Thyroid gland (tissue), 4 donors: ENCODE measurements at regions not wholly inside any gene's neighbourhood (a gene's known extent, or its start where the extent isn't known, plus 50 kb on each side); places are given as distances from the start of the nearest gene placed in this dataset.

Experiments
- DNase-seq, 2 donors: peaks; one replicate each; pipeline ENCODE4 v3.0.0-alpha.2; 2019
- H3K27ac ChIP-seq, 3 donors: fragments of 200-600 bp; sonication (generic); 1 replicate in 2 of 3; 2 replicates in 1 of 3; pipeline ENCODE4 v1.5.1; 2016 to 2019; ENCODE audit warnings: mild to moderate bottlenecking in 1 of 3, moderate library complexity in 1 of 3
- H3K27me3 ChIP-seq: fragments of 200-600 bp; sonication (generic); one replicate; pipeline ENCODE4 v1.5.1; 2019
- H3K36me3 ChIP-seq, 2 donors: fragments of 200-600 bp; sonication (generic); one replicate each; pipeline ENCODE4 v1.5.1; 2016 to 2019
- H3K4me1 ChIP-seq, 2 donors: fragments of 200-600 bp; sonication (generic); one replicate each; pipeline ENCODE4 v1.5.1; 2017 to 2019
- H3K4me3 ChIP-seq, 3 donors: fragments of 200-600 bp; sonication (generic); replicated peaks in 1 of 3; 1 replicate in 2 of 3; 2 replicates in 1 of 3; pipeline ENCODE4 v1.5.1; 2016; ENCODE audit warnings: mild to moderate bottlenecking in 1 of 3
- H3K9me3 ChIP-seq: fragments of 200-600 bp; sonication (generic); one replicate; pipeline ENCODE4 v1.5.1; 2017
- POLR2A ChIP-seq, 2 donors: fragments of 450-650 bp; IDR thresholded peaks; one replicate each; pipeline ENCODE4 v1.6.1; 2017; ENCODE audit warnings: antibody characterized with exemption in 2 of 2, mild to moderate bottlenecking in 2 of 2, moderate library complexity in 1 of 2
- WGBS, 2 donors: methylation state at CpG; one replicate each; pipeline ENCODE4 v1.1.5; 2017; 5-methylcytosine and 5-hydroxymethylcytosine counted together
- intact Hi-C: fragments of 100-400 bp; cut with DNase I; formaldehyde crosslinking; loops from one replicate; pipeline ENCODE4 v1.15.1; 2023
- TF ChIP-seq, protein P1 (sequence below), 6 experiments: fragments of 200-600 bp in 3 of 6; fragments of 450-650 bp in 3 of 6; sonication (generic) in 3 of 6; IDR thresholded peaks; one replicate each; pipeline ENCODE4 v1.5.1; 2016 to 2019; ENCODE audit warnings: antibody characterized with exemption in 6 of 6, mild to moderate bottlenecking in 2 of 6, inconsistent platforms in 1 of 6, moderate library complexity in 1 of 6

DNA sequence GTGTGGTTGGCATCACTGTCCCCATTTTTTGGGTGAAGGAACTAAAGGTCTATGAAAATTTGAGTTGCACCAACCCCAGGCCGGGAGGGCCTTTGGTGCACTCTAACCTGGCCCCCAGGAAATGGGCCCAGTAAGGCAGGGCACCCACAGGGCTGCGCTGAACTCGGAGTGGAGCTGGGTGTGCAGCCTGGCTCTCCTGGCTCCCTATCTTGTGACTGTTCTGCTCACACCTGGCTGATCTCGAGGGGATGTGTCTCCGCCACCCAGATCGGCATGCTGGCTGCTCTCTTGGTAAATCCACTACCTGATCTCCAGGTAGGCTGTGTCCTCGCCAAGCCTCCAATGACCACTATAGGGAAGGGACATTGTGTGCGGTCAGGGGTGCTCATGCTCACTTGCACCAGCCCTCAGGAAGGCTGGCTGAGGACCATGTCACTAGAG is 259.8 kb downstream of the NSG2 start:
- intact Hi-C loops, result no loop called here
- DNase-seq, result no peak
- WGBS, 2 donors, result 95 to 98% methylated on average over 4 to 5 of the region's 8 CpGs
- Histone ChIP-seq H3K27me3 (no peaks in the 10 kb centered on the region), H3K9me3 (no peaks in the 10 kb centered on the region), H3K27ac (no peak overlapping the region), H3K4me3 (no peak overlapping the region), H3K36me3 (no peaks in the 10 kb centered on the region), H3K4me1 (peaks cover 0 to 9% of the 10 kb centered on the region in 2 donors)
- no peak for TF ChIP-seq POLR2A (IDR thresholded peaks at IDR 0.05)
- TF ChIP-seq, protein P1, sequence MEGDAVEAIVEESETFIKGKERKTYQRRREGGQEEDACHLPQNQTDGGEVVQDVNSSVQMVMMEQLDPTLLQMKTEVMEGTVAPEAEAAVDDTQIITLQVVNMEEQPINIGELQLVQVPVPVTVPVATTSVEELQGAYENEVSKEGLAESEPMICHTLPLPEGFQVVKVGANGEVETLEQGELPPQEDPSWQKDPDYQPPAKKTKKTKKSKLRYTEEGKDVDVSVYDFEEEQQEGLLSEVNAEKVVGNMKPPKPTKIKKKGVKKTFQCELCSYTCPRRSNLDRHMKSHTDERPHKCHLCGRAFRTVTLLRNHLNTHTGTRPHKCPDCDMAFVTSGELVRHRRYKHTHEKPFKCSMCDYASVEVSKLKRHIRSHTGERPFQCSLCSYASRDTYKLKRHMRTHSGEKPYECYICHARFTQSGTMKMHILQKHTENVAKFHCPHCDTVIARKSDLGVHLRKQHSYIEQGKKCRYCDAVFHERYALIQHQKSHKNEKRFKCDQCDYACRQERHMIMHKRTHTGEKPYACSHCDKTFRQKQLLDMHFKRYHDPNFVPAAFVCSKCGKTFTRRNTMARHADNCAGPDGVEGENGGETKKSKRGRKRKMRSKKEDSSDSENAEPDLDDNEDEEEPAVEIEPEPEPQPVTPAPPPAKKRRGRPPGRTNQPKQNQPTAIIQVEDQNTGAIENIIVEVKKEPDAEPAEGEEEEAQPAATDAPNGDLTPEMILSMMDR (IDR thresholded peaks at IDR 0.05), result no peak

DNA sequence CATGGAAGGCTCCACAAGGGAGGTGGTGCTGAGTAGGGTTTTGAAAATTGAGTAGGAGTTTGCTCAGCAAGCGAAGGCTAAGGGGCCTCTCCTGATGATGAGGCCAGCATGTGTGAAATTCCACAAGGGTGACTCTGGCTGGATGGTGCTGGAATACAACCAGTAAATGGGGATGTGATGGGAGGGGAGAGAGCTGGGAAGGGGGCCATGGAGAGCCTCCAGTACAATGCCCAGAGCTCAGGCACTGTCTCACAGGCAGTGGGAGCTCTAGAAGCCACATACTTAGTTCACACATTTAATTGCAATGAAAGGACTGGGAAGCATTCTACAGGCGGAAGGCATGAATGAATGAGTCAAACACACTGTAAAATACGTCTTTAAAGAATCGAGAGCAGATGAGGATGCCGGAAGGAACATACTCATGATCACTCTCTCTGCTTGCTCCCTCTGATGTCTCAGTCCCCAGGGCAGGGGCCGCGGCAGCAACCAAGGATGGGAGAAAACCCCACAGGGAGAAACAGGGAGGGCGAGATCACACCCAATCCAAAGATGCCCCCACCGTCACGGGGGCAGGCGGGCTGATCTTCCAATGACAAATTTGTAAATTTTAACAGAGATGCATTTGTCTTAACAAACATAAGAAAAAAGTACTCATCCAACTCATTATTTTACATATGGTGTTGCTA is 261.0 kb downstream of the NSG2 start:
- WGBS, 2 donors, result 71 to 76% methylated on average over 11 of the region's 11 CpGs
- intact Hi-C loops, result no loop called here

DNA sequence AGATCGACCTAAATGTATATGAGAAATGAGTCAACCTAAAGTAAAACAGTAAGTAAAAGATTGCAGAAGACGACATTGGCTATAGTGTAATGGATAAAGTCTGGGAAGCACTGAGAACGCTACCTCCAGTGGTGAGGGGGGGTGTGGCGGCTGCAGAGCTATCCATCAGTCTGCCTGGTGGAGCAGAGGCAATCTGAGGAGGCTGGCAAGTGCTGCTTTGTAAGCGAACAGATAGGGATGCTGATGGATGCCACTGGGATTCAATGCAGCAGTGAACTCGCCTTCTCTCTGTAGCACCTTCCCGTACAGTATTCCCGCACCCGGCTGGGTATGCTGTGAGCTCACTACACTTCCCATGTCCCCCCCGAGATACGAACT is 261.5 kb downstream of the NSG2 start:
- Histone ChIP-seq H3K27me3 (no peaks in the 10 kb centered on the region), H3K4me3 (no peak overlapping the region), H3K9me3 (no peaks in the 10 kb centered on the region), H3K27ac (no peak overlapping the region), H3K36me3 (no peaks in the 10 kb centered on the region), H3K4me1 (peaks cover 4 to 5% of the 10 kb centered on the region in 2 donors)
- intact Hi-C loops, result no loop called here
- no peak for TF ChIP-seq POLR2A (IDR thresholded peaks at IDR 0.05)
- TF ChIP-seq, protein P1 (IDR thresholded peaks at IDR 0.05), result no peak
- 63 to 65% methylated on average over 11 of the region's 11 CpGs for WGBS, 2 donors
- no peak for DNase-seq

More for the DNA sequence above, 261.0 kb downstream of the NSG2 start:
- Histone ChIP-seq H3K27ac (no peak overlapping the region), H3K36me3 (no peaks in the 10 kb centered on the region), H3K4me1 (peaks cover under 1 to 2% of the 10 kb centered on the region in 2 donors), H3K9me3 (no peaks in the 10 kb centered on the region), H3K4me3 (no peak overlapping the region), H3K27me3 (no peaks in the 10 kb centered on the region)
- DNase-seq, result no peak
- no peak for TF ChIP-seq POLR2A (IDR thresholded peaks at IDR 0.05)
- TF ChIP-seq, protein P1 (IDR thresholded peaks at IDR 0.05), result no peak

DNA sequence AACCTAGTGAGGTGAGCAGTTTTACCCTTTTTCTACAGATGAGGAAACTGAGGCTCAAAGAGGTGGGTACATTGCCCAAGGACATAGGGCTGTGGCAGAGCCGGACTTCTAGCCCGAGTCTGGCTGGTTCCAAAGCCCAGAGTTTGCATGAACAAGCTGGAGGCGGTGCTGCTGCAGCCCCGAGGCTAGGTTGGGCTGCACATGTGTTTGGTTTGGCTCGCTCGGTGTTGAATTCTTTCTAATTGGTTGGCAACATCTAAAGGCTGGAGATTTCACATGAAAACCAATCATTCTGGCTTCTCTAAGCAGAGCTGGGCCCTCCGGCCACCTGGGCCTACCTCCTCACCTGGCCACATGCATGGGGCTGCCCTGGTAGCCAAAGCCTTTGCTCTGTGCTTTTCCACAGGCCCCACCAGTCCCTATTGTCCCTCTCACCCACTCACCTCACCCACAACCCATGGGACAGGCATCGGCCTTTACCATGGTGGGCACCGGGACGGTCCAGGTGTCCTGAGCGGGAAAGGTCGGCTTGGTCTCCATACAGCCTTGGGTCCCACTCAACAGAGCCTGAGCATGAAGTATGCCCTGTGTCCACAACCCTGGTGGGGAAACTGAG is 262.3 kb downstream of the NSG2 start:
- 77 to 100% methylated on average over 9 to 12 of the region's 12 CpGs for WGBS, 2 donors
- DNase-seq, result no peak

More for the DNA sequence above, 262.3 kb downstream of the NSG2 start:
- Histone ChIP-seq H3K4me3 (no peak overlapping the region), H3K9me3 (no peaks in the 10 kb centered on the region), H3K27me3 (no peaks in the 10 kb centered on the region), H3K36me3 (no peaks in the 10 kb centered on the region), H3K4me1 (peaks cover 4 to 8% of the 10 kb centered on the region in 2 donors), H3K27ac (no peak overlapping the region)
- intact Hi-C loops, result no loop called here
- TF ChIP-seq, protein P1 (IDR thresholded peaks at IDR 0.05), result no peak
- no peak for TF ChIP-seq POLR2A (IDR thresholded peaks at IDR 0.05)
